ENCODE measurements at regions not wholly inside any gene's neighbourhood (a gene's known extent, or its start where the extent isn't known, plus 50 kb on each side); places are given as distances from the start of the nearest gene placed in this dataset.

- DNase-seq: no peak
- TF ChIP-seq CTCF (IDR thresholded peaks at IDR 0.05) (no peak), POLR2A (IDR thresholded peaks at IDR 0.05) (no peak)
- H3K36me3 ChIP-seq (replicated peaks in 1 of 2): no peaks in the 10 kb centered on the region
- no peak overlapping the region for H3K4me3 ChIP-seq
- 55 to 65% (median 60%) methylated on average over 4 of the region's 4 CpGs for WGBS, 4 donors
- no peaks in the 10 kb centered on the region for H3K9me3 ChIP-seq (replicated peaks in 1 of 3)
- intact Hi-C loops (cut with DNase I): no loop called here
- H3K4me1 ChIP-seq (replicated peaks in 1 of 2): no peaks in the 10 kb centered on the region
- no peaks in the 10 kb centered on the region for H3K27me3 ChIP-seq
- H3K27ac ChIP-seq: no peak overlapping the region
Observed at GRCh38 chr12:126627596-126627995, 1562.4 kb downstream of the AACS start.

GRCh38 chr12:126636821-126637220, 1571.6 kb downstream of the AACS start:
- H3K36me3 ChIP-seq (replicated peaks in 1 of 2): no peaks in the 10 kb centered on the region
- WGBS, 4 donors: 62 to 76% (median 68%) methylated on average over 4 of the region's 4 CpGs
- no peak for DNase-seq
- no peak overlapping the region for H3K4me3 ChIP-seq
- no peaks in the 10 kb centered on the region for H3K9me3 ChIP-seq (replicated peaks in 1 of 3)
- H3K27ac ChIP-seq: no peak overlapping the region
- H3K4me1 ChIP-seq (replicated peaks in 1 of 2): no peaks in the 10 kb centered on the region
- H3K27me3 ChIP-seq: no peaks in the 10 kb centered on the region
- intact Hi-C loops (cut with DNase I): no loop called here
- no peak for TF ChIP-seq CTCF (IDR thresholded peaks at IDR 0.05)
- no peak for TF ChIP-seq POLR2A (IDR thresholded peaks at IDR 0.05)

GRCh38 chr12:126644236-126645020, 1579.2 kb downstream of the AACS start:
- DNase-seq: no peak
- Histone ChIP-seq H3K9me3 (replicated peaks in 1 of 3) (no peaks in the 10 kb centered on the region), H3K27me3 (no peaks in the 10 kb centered on the region), H3K4me3 (no peak overlapping the region), H3K36me3 (replicated peaks in 1 of 2) (no peaks in the 10 kb centered on the region), H3K4me1 (replicated peaks in 1 of 2) (no peaks in the 10 kb centered on the region), H3K27ac (no peak overlapping the region)
- intact Hi-C loops (cut with DNase I): no loop called here
- 40 to 46% (median 45%) methylated on average over 2 of the region's 2 CpGs for WGBS, 4 donors
- TF ChIP-seq CTCF (IDR thresholded peaks at IDR 0.05): no peak
- no peak for TF ChIP-seq POLR2A (IDR thresholded peaks at IDR 0.05)

- intact Hi-C loops (cut with DNase I): no loop called here
- WGBS, 4 donors: 58 to 74% (median 61%) methylated on average over 5 of the region's 5 CpGs
- no peaks in the 10 kb centered on the region for H3K9me3 ChIP-seq (replicated peaks in 1 of 3)
- H3K36me3 ChIP-seq (replicated peaks in 1 of 2): no peaks in the 10 kb centered on the region
- no peak for TF ChIP-seq CTCF (IDR thresholded peaks at IDR 0.05)
- TF ChIP-seq POLR2A (IDR thresholded peaks at IDR 0.05): no peak
- H3K27ac ChIP-seq: no peak overlapping the region
- no peaks in the 10 kb centered on the region for H3K27me3 ChIP-seq
- no peaks in the 10 kb centered on the region for H3K4me1 ChIP-seq (replicated peaks in 1 of 2)
- no peak for DNase-seq
- no peak overlapping the region for H3K4me3 ChIP-seq
Observed at GRCh38 chr12:126648074-126648473, 1582.8 kb downstream of the AACS start.

Measured in adrenal gland (tissue), 9 donors.